HG02798 (cell line): ENCODE measurements at regions not wholly inside any gene's neighbourhood (a gene's known extent, or its start where the extent isn't known, plus 50 kb on each side); places are given as distances from the start of the nearest gene placed in this dataset.

Experiments
- ATAC-seq: cut with Tn5 transposase; IDR thresholded peaks from one replicate; pipeline ENCODE4 v1.9.1; 2021; ENCODE audit warnings: mild to moderate bottlenecking; ENCODE audit not compliant: unreplicated experiment, poor library complexity

- no peak for ATAC-seq
These were observed 67.1 kb upstream of the DUSP5 start for GRCh38 chr10:110430340-110431273.

GRCh38 chr10:110431659-110432058, 66.0 kb upstream of the DUSP5 start:
- no peak for ATAC-seq

DNA sequence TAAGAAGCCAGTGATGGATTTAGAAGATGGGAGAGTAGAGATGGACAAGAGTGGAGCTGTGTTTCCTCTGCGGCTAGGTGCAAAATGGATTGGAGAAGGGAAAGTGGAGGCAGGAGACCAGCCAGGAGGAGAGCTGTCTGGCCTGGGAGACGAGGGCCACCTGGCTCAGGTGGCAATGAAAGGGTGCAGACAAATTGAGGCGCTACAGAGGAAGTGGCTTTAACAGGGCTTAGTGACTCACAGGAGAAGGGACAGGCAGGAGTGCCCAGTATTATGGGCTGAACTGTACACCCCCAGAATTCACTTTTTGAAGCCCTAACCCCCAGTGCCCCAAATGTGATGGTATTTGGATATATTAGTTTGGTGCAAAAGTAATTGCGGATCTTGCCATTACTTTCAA, 65.6 kb upstream of the DUSP5 start:
- no peak for ATAC-seq

DNA sequence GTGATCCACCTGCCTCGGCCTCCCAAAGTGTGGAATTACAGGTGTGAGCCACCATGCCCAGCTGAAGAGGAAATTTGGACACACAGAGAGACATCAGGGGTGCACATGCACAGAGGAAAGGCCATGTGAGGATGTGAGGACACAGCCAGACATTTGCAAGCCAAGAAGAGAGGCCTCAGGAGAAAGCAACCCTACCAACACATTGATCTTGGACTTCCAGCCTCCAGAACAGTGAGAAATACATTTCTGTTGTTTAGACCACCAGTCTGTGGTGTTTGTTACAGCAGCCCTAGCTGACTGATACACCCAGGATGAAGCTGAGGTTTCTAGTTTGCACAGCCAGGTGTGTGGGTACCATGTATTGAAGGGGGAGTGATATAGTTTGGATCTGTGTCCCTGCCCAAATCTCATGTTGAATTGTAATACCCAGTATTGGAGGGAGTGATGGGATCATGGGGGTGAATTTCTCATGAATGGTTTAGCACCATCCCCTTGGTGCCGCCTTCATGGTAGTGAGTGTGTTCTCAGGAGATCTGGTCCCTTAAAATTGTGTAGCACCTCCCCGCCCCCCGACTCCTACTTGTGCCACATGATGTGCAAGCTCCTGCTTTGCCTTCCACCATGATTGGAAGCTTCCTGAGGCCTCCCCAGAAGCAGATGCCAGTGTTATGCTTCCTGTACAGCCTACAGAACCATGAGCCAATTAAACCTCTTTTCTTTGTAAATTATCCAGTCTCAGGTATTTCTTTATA, 64.7 kb upstream of the DUSP5 start:
- no peak for ATAC-seq

GRCh38 chr10:110433740-110434139, 64.0 kb upstream of the DUSP5 start:
- no peak for ATAC-seq

DNA sequence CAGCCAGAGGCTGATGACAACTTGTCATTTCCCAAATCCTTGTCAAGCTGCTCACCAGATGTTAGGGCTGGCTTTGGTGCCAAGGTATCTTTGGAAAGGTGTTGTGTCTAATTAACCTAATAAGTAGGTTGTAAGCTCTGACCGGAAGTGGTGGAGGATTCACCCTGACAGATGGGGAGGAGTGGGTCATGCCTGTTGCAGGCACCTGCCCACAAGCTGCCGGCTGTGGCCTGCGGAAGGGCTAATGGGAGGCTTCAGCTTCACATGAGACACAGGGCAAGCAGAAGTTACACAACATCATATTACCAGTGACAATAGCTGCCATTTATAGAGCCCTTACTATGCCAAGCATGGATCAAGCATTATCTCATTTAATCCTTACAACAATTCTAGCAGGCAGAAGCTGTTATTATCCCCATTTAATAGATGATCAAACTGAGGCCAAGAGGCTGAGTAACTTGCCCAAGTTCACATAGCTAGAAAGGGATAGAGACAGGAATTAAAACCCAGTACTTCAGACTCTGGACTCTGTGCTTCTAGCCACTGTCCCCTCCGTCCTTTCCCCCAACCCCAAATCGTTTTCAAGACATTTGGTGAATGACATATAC, 63.1 kb upstream of the DUSP5 start:
- no peak for ATAC-seq

DNA sequence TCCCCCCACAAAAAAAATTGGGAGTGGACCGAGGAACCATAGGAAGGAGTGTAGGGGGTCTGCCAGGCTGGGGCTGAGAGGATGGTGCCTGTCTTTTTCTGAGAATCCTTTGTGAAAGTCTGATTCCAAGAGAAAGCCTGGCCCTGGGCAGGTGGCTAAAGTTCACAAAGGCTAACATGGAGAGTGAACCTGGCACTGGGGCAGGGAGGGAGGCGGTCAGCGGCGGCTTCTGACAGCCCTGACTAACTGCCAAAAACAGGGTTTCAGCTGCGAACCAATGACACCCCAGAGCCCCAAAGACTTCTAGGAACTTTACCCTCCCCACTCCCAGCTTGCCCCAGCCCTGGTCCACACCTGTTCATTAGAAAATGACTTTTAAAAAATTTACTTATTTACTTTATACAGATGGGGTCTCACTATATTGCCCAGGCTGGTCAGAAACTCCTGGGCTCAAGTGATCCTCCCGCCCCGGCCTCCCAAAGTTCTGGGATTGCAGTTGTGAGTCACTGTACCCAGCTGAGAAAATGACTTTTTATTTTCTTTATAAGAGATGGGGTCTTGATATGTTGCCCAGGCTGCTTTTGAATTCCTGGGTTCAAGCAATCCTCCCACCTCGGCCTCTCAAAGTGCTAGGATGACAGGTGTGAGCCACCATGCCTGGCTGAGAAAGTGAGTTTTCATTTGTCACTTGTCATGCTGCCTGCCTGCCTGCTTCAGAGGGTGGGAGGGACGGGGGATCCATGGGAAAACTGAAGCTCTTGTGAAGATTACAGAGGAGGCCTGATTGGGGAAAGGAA, 61.0 kb upstream of the DUSP5 start:
- ATAC-seq, result no peak

GRCh38 chr10:110437351-110437605, 60.4 kb upstream of the DUSP5 start:
- no peak for ATAC-seq

GRCh38 chr10:110437761-110438341, 59.9 kb upstream of the DUSP5 start:
- ATAC-seq, result no peak

DNA sequence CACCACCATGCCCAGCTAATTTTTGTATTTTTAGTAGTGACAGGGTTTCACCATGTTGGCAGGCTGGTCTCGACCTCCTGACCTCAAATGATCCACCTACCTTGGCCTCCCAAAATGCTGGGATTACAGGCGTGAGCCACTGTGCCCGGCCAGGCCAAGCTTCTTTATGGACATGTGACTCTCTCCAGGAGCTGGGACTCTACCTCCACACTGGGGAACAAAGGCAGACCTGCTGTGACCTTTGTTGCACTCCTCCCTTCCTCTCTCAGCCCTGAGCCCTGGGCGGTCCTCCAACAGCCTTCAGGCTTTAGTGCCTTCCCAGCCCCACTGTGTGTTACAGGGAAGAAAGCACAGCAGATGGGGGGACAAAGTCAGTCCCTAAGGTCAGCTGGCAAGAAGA, 55.0 kb upstream of the DUSP5 start:
- no peak for ATAC-seq

DNA sequence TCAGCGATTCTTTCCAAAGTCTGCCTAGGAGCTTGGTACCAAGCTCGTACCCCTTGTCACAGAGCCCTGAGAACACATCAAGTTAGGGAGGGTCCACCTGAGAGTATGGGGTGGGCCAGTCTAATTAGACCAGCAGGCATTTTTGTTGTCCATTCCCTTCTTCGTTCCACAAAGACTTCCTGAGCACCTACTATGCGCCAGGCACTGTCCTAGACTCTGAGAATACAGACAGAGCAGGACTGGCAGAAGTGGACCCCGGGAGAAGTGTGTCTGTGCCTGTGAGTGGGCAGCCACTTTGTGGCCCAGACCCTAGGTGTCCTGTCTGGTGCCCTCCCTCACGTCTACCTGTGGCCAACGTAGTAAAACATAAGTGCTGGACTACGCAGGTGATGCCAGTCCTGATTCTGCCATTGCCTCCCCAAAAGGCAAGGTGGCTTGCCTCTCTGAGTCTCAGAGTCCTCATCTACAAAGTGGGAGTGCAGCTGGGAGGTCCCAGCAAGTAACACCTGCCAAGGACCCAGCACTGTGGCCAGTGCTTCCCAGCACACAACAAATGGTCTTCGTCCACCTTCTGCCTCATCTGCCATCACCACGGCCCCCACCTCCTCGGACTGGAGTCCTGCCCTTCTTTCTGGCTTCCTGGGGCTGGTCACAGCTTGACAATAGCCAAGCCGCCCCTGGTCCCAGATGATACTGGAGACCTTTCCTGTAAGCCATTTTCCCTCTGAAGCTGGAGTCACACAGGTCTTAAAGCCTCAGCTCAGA, 54.3 kb upstream of the DUSP5 start:
- no peak for ATAC-seq

DNA sequence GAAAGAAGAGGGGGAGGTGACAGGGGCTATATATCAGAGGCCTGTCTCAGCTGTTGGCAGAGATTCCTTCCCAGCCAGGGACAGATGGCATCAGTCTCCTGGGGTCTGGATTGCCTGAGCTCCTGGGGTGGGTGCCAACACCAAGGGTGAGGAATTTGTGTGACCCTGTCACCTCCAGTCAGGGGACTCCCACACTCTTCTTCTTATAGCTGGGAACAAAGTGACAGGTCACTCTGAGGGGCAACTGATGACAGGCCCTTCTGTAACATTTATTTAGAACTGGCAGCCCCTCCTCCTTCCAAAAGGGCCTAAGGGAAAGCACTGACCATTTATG, 53.7 kb upstream of the DUSP5 start:
- no peak for ATAC-seq

GRCh38 chr10:110445871-110446270, 51.8 kb upstream of the DUSP5 start:
- no peak for ATAC-seq

DNA sequence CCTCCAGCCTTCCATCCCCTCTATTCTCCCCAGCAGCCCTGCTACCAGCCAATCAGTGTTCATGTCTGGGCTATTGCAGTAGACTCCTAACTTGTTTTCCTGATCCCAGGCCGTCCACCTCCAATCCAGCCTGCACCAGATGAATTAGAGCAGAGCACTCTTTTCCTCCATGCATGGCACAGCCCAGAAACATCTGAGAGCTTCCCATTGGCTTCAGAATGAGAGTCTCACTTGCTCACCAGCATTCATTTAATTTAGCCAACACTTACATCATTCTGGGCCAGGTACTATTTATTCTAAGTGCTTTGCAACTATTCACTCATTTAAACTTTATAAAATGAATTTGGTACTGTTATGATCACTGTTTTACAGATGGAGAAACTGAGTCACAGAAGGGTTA, 51.4 kb upstream of the DUSP5 start:
- ATAC-seq, result no peak

- peak; percentile 40 for ATAC-seq
These were observed 50.6 kb upstream of the DUSP5 start for GRCh38 chr10:110446954-110447608.

DNA sequence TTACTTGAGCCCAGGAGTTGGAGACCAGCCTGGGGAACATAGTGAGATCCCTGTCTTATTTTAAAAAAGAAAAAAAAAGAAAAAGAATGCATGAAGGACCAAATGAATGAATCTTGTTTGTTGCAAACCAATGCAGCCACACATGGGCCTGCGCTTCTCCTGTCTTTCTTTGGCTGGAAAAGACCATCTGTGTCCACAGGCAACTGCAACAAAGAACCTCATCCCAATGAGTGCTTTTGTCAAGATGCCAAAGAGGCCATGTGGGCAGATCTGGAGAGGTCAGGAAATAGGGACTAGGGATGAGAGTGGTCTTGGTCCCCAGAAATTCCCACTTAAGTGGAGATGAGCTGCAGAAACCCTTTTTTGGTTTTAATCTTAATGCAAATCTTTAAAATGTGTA, 49.8 kb upstream of the DUSP5 start:
- no peak for ATAC-seq
